GM19240 (cell line): ENCODE measurements at regions not wholly inside any gene's neighbourhood (a gene's known extent, or its start where the extent isn't known, plus 50 kb on each side); places are given as distances from the start of the nearest gene placed in this dataset.

Experiments used
- DNase-seq: peaks from one replicate; pipeline ENCODE4 v3.0.0; 2011; ENCODE audit warnings: low spot score; ENCODE audit not compliant: insufficient read length

- no peak for DNase-seq
These were observed 481.2 kb upstream of the KLF4 start for GRCh38 chr9:107970726-107971125.

GRCh38 chr9:107969727-107970126, 480.2 kb upstream of the KLF4 start:
- no peak for DNase-seq

GRCh38 chr9:107969141-107969540, 479.6 kb upstream of the KLF4 start:
- no peak for DNase-seq

- DNase-seq = no peak
These were observed 473.7 kb upstream of the KLF4 start for GRCh38 chr9:107963246-107963645.

GRCh38 chr9:107960916-107961315, 471.3 kb upstream of the KLF4 start:
- DNase-seq = no peak

- no peak for DNase-seq
These were observed 464.7 kb upstream of the KLF4 start for GRCh38 chr9:107954312-107954711.

GRCh38 chr9:107953556-107954125, 464.1 kb upstream of the KLF4 start:
- no peak for DNase-seq

- no peak for DNase-seq
These were observed 463.2 kb upstream of the KLF4 start for GRCh38 chr9:107952773-107953172.

GRCh38 chr9:107951511-107951910, 461.9 kb upstream of the KLF4 start:
- DNase-seq = no peak

- no peak for DNase-seq
These were observed 459.5 kb upstream of the KLF4 start for GRCh38 chr9:107949061-107949460.

GRCh38 chr9:107948601-107949000, 459.0 kb upstream of the KLF4 start:
- no peak for DNase-seq

- no peak for DNase-seq
These were observed 458.5 kb upstream of the KLF4 start for GRCh38 chr9:107948086-107948485.

GRCh38 chr9:107946364-107947141, 457.0 kb upstream of the KLF4 start:
- no peak for DNase-seq

GRCh38 chr9:107945961-107946360, 456.4 kb upstream of the KLF4 start:
- no peak for DNase-seq

- DNase-seq = no peak
These were observed 455.9 kb upstream of the KLF4 start for GRCh38 chr9:107945493-107945892.

GRCh38 chr9:107944387-107944786, 454.8 kb upstream of the KLF4 start:
- DNase-seq = no peak

GRCh38 chr9:107943901-107944300, 454.3 kb upstream of the KLF4 start:
- DNase-seq = no peak

- DNase-seq = no peak
These were observed 453.3 kb upstream of the KLF4 start for GRCh38 chr9:107942856-107943255.

- DNase-seq = no peak
These were observed 452.7 kb upstream of the KLF4 start for GRCh38 chr9:107942291-107942690.

- DNase-seq = no peak
These were observed 451.3 kb upstream of the KLF4 start for GRCh38 chr9:107940616-107941595.

- no peak for DNase-seq
These were observed 449.3 kb upstream of the KLF4 start for GRCh38 chr9:107938801-107939386.

GRCh38 chr9:107935931-107936330, 446.4 kb upstream of the KLF4 start:
- no peak for DNase-seq
